Ascending aorta (tissue), 2 donors: ENCODE measurements at regions not wholly inside any gene's neighbourhood (a gene's known extent, or its start where the extent isn't known, plus 50 kb on each side); places are given as distances from the start of the nearest gene placed in this dataset.

Experiments
- DNase-seq, 2 donors: peaks; one replicate each; pipeline ENCODE4 v3.0.0-alpha.2; 2019; ENCODE audit warnings: low spot score in 2 of 2
- H3K27ac ChIP-seq, 2 donors: fragments of 200-600 bp; sonication (generic); one replicate each; pipeline ENCODE4 v1.5.1; 2016 to 2017; ENCODE audit warnings: mild to moderate bottlenecking in 1 of 2
- H3K27me3 ChIP-seq: fragments of 200-600 bp; sonication (generic); one replicate; pipeline ENCODE4 v1.5.1; 2017
- H3K36me3 ChIP-seq, 2 donors: fragments of 200-600 bp; sonication (generic); one replicate each; pipeline ENCODE4 v1.5.1; 2016
- H3K4me1 ChIP-seq, 2 donors: fragments of 200-600 bp; sonication (generic); one replicate each; pipeline ENCODE4 v1.5.1; 2016 to 2017; ENCODE audit warnings: mild to moderate bottlenecking in 1 of 2
- H3K4me3 ChIP-seq, 2 donors: fragments of 200-600 bp; sonication (generic); one replicate each; pipeline ENCODE4 v1.5.1; 2016 to 2017; ENCODE audit warnings: mild to moderate bottlenecking in 1 of 2
- H3K9me3 ChIP-seq, 2 donors: fragments of 200-600 bp; sonication (generic); one replicate each; pipeline ENCODE4 v1.5.1; 2016
- intact Hi-C: fragments of 100-400 bp; cut with DNase I; formaldehyde crosslinking; loops from one replicate; pipeline ENCODE4 v1.15.1; 2023
- TF ChIP-seq, protein P1 (sequence below), 3 experiments: fragments of 200-600 bp in 2 of 3; fragments of 450-650 bp in 1 of 3; sonication (generic) in 2 of 3; IDR thresholded peaks; one replicate each; pipeline ENCODE4 v1.5.1; 2016 to 2019; ENCODE audit warnings: antibody characterized with exemption in 3 of 3, mild to moderate bottlenecking in 1 of 3, moderate library complexity in 1 of 3

DNA sequence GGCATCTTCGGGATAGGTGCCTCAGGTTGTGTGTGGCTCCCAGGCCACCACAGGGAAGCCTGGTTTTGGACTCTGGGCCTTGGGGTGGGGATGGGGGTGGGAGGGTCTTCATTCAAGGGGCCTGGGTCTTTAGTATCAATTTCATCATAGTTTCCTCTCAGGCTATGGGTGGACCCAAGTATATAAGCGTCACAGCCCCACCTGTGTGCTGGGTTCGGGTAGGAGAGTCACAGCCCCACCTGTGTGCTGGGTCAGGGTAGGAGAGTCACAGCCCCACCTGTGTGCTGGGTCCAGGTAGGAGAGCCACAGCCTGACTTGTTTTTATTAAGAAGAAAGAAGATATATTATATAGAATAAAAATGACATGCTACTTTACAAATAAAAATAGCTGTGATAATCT is 422.1 kb downstream of the BRD1 start:
- peaks cover 0 to 5% of the 10 kb centered on the region in 2 donors for H3K9me3 ChIP-seq
- TF ChIP-seq, protein P1, sequence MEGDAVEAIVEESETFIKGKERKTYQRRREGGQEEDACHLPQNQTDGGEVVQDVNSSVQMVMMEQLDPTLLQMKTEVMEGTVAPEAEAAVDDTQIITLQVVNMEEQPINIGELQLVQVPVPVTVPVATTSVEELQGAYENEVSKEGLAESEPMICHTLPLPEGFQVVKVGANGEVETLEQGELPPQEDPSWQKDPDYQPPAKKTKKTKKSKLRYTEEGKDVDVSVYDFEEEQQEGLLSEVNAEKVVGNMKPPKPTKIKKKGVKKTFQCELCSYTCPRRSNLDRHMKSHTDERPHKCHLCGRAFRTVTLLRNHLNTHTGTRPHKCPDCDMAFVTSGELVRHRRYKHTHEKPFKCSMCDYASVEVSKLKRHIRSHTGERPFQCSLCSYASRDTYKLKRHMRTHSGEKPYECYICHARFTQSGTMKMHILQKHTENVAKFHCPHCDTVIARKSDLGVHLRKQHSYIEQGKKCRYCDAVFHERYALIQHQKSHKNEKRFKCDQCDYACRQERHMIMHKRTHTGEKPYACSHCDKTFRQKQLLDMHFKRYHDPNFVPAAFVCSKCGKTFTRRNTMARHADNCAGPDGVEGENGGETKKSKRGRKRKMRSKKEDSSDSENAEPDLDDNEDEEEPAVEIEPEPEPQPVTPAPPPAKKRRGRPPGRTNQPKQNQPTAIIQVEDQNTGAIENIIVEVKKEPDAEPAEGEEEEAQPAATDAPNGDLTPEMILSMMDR (IDR thresholded peaks at IDR 0.05), result no peak
- no peak overlapping the region for H3K27ac ChIP-seq
- H3K4me3 ChIP-seq, result no peak overlapping the region
- intact Hi-C loops, result no loop called here
- H3K36me3 ChIP-seq, result no peaks in the 10 kb centered on the region
- H3K4me1 ChIP-seq, result no peaks in the 10 kb centered on the region
- no peak for DNase-seq
- no peaks in the 10 kb centered on the region for H3K27me3 ChIP-seq

- Histone ChIP-seq H3K4me3 (no peak overlapping the region), H3K36me3 (no peaks in the 10 kb centered on the region), H3K9me3 (peaks cover 0 to 5% of the 10 kb centered on the region in 2 donors), H3K27ac (no peak overlapping the region), H3K27me3 (no peaks in the 10 kb centered on the region), H3K4me1 (no peaks in the 10 kb centered on the region)
- TF ChIP-seq, protein P1 (IDR thresholded peaks at IDR 0.05), result no peak
- intact Hi-C loops, result no loop called here
- peak in 1 of 2 donors; percentile 40 for DNase-seq
Observed at GRCh38 chr22:49404576-49405241, 423.0 kb downstream of the BRD1 start.

DNA sequence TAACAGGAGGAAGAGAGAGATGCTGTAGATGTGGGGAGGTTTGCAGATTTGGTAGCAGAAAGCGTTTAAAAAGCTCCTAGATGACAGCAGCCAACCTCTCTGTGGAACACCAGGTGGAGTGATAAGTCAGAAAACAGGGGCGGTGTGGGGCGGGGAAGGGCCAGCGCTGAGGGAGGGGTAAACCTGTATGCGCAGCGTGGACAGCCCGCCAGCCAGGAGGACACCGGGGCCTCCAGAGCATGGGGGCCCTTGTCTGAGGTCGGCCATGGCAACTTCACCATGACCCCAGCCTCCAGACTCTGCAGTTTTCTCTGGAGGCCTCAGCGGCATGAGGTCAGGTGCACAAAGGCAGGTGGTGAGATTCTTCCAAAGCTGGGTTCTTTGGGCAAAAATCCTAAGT is 423.7 kb downstream of the BRD1 start:
- Histone ChIP-seq H3K4me1 (no peaks in the 10 kb centered on the region), H3K27me3 (no peaks in the 10 kb centered on the region), H3K4me3 (no peak overlapping the region), H3K27ac (no peak overlapping the region), H3K9me3 (peaks cover 0 to 5% of the 10 kb centered on the region in 2 donors), H3K36me3 (no peaks in the 10 kb centered on the region)
- TF ChIP-seq, protein P1 (IDR thresholded peaks at IDR 0.05), result no peak
- intact Hi-C loops, result no loop called here
- no peak for DNase-seq

DNA sequence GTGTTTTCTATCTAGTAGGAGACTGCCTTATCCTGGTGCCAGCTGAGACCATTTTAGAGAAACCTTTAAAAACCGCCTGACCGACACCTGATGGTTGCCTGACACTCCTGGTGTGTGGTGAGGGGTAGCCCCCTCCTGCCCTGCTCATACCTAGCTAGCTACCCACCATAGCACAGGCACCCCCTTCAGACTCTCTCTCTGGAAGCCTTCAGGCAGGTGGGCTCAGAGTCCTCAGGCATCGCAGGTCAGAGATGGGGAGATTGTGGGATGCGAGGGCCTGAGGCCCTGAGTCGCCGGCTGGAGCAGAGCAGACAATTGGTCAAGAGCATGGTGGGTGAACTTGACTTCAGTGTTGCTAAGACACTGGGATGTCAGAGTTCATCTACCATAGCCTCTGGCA is 424.6 kb downstream of the BRD1 start:
- H3K27ac ChIP-seq, result no peak overlapping the region
- H3K4me1 ChIP-seq, result no peaks in the 10 kb centered on the region
- TF ChIP-seq, protein P1 (IDR thresholded peaks at IDR 0.05), result no peak
- intact Hi-C loops, result no loop called here
- H3K9me3 ChIP-seq, result peaks cover 0 to 5% of the 10 kb centered on the region in 2 donors
- H3K36me3 ChIP-seq, result no peaks in the 10 kb centered on the region
- no peak for DNase-seq
- H3K4me3 ChIP-seq, result no peak overlapping the region
- H3K27me3 ChIP-seq, result no peaks in the 10 kb centered on the region

DNA sequence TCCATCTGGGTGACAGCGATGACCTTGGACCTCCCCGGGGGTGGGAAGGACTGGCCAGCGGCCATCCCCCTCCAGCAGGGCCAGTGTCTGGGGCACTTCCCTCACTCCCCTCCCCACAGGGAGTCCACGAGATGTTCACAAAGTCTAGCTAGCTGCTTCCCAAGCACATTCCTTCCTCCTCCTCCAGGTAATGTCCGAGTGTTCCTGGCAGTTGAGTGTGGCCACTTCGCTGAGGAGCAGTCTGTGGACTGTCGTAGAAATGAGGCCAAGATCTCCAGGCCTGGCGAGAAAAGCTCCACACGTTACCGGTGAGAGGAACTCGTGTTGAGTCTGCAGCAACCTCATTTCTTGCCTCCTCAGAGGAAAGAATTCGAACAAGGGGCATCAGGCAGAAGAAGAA is 425.5 kb downstream of the BRD1 start:
- Histone ChIP-seq H3K9me3 (peaks cover 0 to 5% of the 10 kb centered on the region in 2 donors), H3K27me3 (no peaks in the 10 kb centered on the region), H3K4me3 (no peak overlapping the region), H3K4me1 (no peaks in the 10 kb centered on the region), H3K27ac (no peak overlapping the region), H3K36me3 (no peaks in the 10 kb centered on the region)
- intact Hi-C loops, result no loop called here
- DNase-seq, result no peak
- TF ChIP-seq, protein P1 (IDR thresholded peaks at IDR 0.05), result no peak
